Mesodermal cell (in vitro differentiated cells): ENCODE measurements at regions not wholly inside any gene's neighbourhood (a gene's known extent, or its start where the extent isn't known, plus 50 kb on each side); places are given as distances from the start of the nearest gene placed in this dataset.

Source experiments
- H3K27ac ChIP-seq: 2 replicates; pipeline ENCODE4 v1.7.0; 2013; ENCODE audit warnings: mild to moderate bottlenecking, low read depth, low read length, moderate library complexity; ENCODE audit not compliant: severe bottlenecking
- H3K36me3 ChIP-seq: 2 replicates; pipeline ENCODE4 v1.7.1; 2013; ENCODE audit warnings: mild to moderate bottlenecking, low read length, moderate library complexity; ENCODE audit not compliant: control insufficient read depth, insufficient read depth
- H3K4me1 ChIP-seq: one replicate; pipeline ENCODE4 v1.7.1; 2013; ENCODE audit warnings: mild to moderate bottlenecking, low read length; ENCODE audit not compliant: insufficient read depth, control insufficient read depth, poor library complexity, severe bottlenecking
- H3K4me3 ChIP-seq: 2 replicates; pipeline ENCODE4 v1.7.0; 2013; ENCODE audit warnings: low read length, control low read depth, mild to moderate bottlenecking; ENCODE audit not compliant: insufficient read depth, poor library complexity, severe bottlenecking; ENCODE audit errors: extremely low read depth
- H3K9me3 ChIP-seq: 2 replicates; pipeline ENCODE4 v1.7.1; 2013; ENCODE audit warnings: mild to moderate bottlenecking, low read length, moderate library complexity; ENCODE audit not compliant: control insufficient read depth
- WGBS, 2 experiments: methylation state at CpG; one replicate each; pipeline ENCODE4 v1.1.5; 2013; ENCODE audit warnings: missing lambda C conversion rate in 2 of 2; ENCODE audit not compliant: insufficient coverage in 2 of 2; 5-methylcytosine and 5-hydroxymethylcytosine counted together

DNA sequence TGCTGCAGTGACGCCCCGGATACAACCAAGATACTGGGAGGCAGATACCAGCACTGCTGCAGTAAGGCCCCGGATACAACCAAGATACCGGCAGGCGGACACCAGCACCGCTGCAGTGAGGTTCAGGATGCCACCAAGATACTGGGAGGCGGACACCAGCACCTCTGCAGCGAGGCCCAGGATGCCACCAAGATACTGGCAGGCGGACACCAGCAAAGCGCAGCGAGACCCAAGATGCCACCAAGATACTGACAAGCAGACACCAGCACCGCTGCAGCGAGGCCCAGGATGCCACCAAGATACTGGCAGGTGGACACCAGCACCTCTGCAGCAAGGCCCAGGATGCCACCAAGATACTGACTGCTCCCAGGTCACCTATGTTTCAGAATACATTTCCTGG is 225.2 kb downstream of the BRD1 start:
- H3K4me3 ChIP-seq: no peak overlapping the region
- no peak overlapping the region for H3K27ac ChIP-seq
- no peaks in the 10 kb centered on the region for H3K36me3 ChIP-seq
- H3K9me3 ChIP-seq: peaks cover 5% of the 10 kb centered on the region
- WGBS, 2 experiments: 91 to 94% methylated on average over 13 of the region's 13 CpGs
- H3K4me1 ChIP-seq: no peaks in the 10 kb centered on the region

DNA sequence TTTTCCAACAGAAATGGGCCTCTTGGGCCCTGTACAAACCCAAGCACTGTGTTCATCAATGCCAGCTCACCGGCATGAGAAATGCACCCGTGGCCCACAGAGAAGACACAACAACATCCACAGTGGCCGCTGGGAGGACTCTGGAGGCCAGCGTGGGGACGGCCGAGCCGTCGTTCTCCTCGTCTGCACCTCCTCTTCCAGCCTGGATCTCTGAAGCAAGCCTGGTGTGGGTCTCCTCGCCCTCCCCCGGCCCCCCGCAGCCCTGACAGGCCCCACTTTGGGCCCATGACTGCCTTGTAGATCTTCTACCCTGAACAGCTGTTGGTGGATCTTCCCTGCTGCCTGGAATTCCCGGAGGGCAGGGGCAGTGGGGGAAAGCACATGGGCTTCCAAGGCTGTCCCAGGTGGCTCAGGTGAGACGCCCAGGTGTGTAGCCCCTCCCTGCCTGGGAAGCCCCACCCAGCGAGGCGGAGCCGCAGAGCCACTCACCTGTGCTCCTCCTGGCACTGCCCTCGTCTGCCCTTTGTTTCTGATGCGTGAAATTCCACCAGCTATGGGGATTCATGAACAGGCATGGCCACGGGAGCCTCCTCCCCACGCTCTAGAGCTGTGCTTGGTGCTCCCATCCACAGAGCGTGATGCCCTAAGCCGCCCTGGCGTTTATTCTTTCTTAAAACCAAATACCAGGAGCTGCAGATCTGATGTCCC is 225.9 kb downstream of the BRD1 start:
- no peaks in the 10 kb centered on the region for H3K4me1 ChIP-seq
- WGBS, 2 experiments: 88 to 94% methylated on average over 14 to 24 of the region's 24 CpGs
- H3K9me3 ChIP-seq: peaks cover 5% of the 10 kb centered on the region
- no peak overlapping the region for H3K4me3 ChIP-seq
- no peaks in the 10 kb centered on the region for H3K36me3 ChIP-seq
- H3K27ac ChIP-seq: no peak overlapping the region

- Histone ChIP-seq H3K9me3 (peaks cover 5% of the 10 kb centered on the region), H3K27ac (no peak overlapping the region), H3K4me3 (no peak overlapping the region), H3K4me1 (no peaks in the 10 kb centered on the region), H3K36me3 (no peaks in the 10 kb centered on the region)
- WGBS, 2 experiments: 88 to 93% methylated on average over 6 to 10 of the region's 13 CpGs
These were observed 226.7 kb downstream of the BRD1 start for GRCh38 chr22:49600891-49601431.

DNA sequence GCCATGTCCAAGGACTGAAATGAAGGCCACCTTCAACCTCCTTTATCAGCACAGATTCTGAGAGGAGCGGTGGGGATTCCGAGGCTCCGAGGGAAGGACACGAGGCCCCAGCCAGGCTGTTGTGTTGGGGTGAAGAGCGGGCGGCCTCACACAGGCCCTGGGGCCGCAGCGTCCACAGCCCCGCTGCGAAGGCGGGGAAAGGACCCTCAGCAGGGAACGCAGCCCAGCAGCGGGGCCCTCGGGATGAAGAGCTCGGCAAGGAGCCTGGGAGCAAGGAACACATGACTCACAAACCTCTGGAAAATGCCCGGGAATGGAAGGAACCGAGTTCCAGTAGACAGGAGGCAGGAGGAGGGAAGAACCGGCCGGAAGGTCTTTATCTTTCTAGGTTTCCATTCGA is 227.2 kb downstream of the BRD1 start:
- Histone ChIP-seq H3K27ac (no peak overlapping the region), H3K36me3 (no peaks in the 10 kb centered on the region)
- WGBS, 2 experiments: 84 to 93% methylated on average over 18 to 20 of the region's 20 CpGs

GRCh38 chr22:49599691-49600455 is 227.8 kb downstream of the BRD1 start:
- H3K36me3 ChIP-seq: no peaks in the 10 kb centered on the region
- no peak overlapping the region for H3K4me3 ChIP-seq
- no peaks in the 10 kb centered on the region for H3K4me1 ChIP-seq
- no peak overlapping the region for H3K27ac ChIP-seq
- peaks cover 5% of the 10 kb centered on the region for H3K9me3 ChIP-seq
- 87 to 91% methylated on average over 13 to 25 of the region's 25 CpGs for WGBS, 2 experiments

More for the DNA sequence above, 227.2 kb downstream of the BRD1 start:
- peaks cover 5% of the 10 kb centered on the region for H3K9me3 ChIP-seq
- no peak overlapping the region for H3K4me3 ChIP-seq
- H3K4me1 ChIP-seq: no peaks in the 10 kb centered on the region

DNA sequence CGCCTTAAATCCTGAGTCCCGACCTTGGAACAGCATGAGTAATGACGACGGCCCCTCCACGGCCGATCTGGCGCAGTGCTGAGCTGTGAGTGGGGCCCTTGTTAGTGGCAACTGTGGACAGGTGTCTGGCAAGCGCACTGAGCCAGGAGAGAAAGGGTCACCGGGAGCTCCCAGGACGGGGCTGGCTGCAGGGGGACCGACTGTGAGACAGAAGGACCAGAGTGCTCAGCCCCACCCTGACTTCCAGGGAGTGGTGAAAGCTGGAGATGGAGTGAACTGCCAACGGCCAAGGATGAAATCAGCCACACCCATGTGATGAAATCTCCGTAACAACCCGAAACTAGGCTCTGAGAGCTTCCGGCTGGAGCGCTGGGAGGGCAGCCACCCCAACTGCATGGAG is 228.6 kb downstream of the BRD1 start:
- WGBS, 2 experiments: 89 to 91% methylated on average over 16 of the region's 16 CpGs
- H3K27ac ChIP-seq: no peak overlapping the region
- no peaks in the 10 kb centered on the region for H3K36me3 ChIP-seq
- H3K9me3 ChIP-seq: no peaks in the 10 kb centered on the region
- no peak overlapping the region for H3K4me3 ChIP-seq
- H3K4me1 ChIP-seq: no peaks in the 10 kb centered on the region

DNA sequence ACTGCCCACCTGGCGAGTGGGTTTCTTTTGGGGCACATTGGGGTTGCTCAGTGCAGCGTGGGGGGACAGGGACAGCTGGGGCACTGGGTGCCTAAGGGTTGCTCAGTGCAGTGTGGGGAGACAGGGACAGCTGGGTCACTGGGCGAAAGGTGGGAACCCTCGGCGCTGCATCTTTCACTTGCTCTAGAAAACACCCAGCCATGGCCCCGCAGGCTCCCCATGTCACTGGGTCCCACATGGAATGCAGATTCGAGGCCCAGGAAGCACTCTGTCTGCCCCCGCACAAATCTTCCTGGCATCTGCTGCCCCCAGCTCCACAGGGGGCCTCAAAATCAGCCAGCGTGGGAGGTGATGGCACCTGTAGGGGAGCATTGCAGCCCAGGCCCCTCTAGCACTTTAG is 229.3 kb downstream of the BRD1 start:
- 79 to 83% methylated on average over 4 to 8 of the region's 9 CpGs for WGBS, 2 experiments

GRCh38 chr22:49597428-49598039 is 230.1 kb downstream of the BRD1 start:
- Histone ChIP-seq H3K36me3 (no peaks in the 10 kb centered on the region), H3K4me3 (no peak overlapping the region), H3K27ac (no peak overlapping the region), H3K9me3 (no peaks in the 10 kb centered on the region), H3K4me1 (no peaks in the 10 kb centered on the region)
- 100% methylated on average over 1 of the region's 2 CpGs; no CpG with 5 or more reads in 1 of the 2 experiments for WGBS, 2 experiments

More for the DNA sequence above, 229.3 kb downstream of the BRD1 start:
- Histone ChIP-seq H3K27ac (no peak overlapping the region), H3K4me1 (no peaks in the 10 kb centered on the region), H3K36me3 (no peaks in the 10 kb centered on the region), H3K9me3 (no peaks in the 10 kb centered on the region), H3K4me3 (no peak overlapping the region)

GRCh38 chr22:49595465-49596078 is 232.1 kb downstream of the BRD1 start:
- H3K27ac ChIP-seq: no peak overlapping the region
- H3K4me3 ChIP-seq: no peak overlapping the region
- H3K4me1 ChIP-seq: no peaks in the 10 kb centered on the region
- H3K36me3 ChIP-seq: no peaks in the 10 kb centered on the region
- H3K9me3 ChIP-seq: no peaks in the 10 kb centered on the region
- 82 to 86% methylated on average over 6 of the region's 6 CpGs for WGBS, 2 experiments

- H3K27ac ChIP-seq: no peak overlapping the region
- 73 to 76% methylated on average over 6 of the region's 6 CpGs for WGBS, 2 experiments
- no peaks in the 10 kb centered on the region for H3K4me1 ChIP-seq
These were observed 233.6 kb downstream of the BRD1 start for GRCh38 chr22:49594078-49594477.

More at GRCh38 chr22:49594078-49594477, 233.6 kb downstream of the BRD1 start:
- Histone ChIP-seq H3K36me3 (no peaks in the 10 kb centered on the region), H3K9me3 (no peaks in the 10 kb centered on the region), H3K4me3 (no peak overlapping the region)
